ENCODE measurements at regions not wholly inside any gene's neighbourhood (a gene's known extent, or its start where the extent isn't known, plus 50 kb on each side); places are given as distances from the start of the nearest gene placed in this dataset.

DNA sequence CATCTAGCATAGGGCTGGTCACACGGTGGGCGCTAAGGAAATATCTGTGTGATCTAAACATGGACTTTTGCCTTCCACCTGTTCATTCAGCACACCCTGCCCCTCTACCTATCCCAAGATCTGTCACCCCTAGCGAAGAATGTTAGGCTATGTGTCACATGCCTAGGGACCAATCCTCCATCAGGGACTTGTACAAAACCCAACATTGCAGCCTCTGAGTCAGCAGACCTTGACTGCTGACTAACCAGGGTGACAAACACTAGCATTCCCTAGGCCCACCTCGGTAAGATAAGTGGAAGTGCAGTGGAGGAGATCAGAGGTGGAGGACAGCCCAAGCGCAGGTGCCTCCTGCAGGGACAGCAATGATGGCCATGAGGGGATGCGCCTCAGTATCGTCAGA, 99.2 kb downstream of the SOX11 start:
- TF ChIP-seq, protein P1, sequence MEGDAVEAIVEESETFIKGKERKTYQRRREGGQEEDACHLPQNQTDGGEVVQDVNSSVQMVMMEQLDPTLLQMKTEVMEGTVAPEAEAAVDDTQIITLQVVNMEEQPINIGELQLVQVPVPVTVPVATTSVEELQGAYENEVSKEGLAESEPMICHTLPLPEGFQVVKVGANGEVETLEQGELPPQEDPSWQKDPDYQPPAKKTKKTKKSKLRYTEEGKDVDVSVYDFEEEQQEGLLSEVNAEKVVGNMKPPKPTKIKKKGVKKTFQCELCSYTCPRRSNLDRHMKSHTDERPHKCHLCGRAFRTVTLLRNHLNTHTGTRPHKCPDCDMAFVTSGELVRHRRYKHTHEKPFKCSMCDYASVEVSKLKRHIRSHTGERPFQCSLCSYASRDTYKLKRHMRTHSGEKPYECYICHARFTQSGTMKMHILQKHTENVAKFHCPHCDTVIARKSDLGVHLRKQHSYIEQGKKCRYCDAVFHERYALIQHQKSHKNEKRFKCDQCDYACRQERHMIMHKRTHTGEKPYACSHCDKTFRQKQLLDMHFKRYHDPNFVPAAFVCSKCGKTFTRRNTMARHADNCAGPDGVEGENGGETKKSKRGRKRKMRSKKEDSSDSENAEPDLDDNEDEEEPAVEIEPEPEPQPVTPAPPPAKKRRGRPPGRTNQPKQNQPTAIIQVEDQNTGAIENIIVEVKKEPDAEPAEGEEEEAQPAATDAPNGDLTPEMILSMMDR (IDR thresholded peaks at IDR 0.05; ENCODE audit: control extremely low read depth in 1 of 3, insufficient read depth in 1 of 3, low read depth in 1 of 3, low read length in 3 of 3), result no peak
- TF ChIP-seq, protein P2, sequence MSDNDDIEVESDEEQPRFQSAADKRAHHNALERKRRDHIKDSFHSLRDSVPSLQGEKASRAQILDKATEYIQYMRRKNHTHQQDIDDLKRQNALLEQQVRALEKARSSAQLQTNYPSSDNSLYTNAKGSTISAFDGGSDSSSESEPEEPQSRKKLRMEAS (IDR thresholded peaks at IDR 0.05), result no peak
- TF ChIP-seq SP2 (IDR thresholded peaks at IDR 0.05; ENCODE audit: low read length), result no peak
- TF ChIP-seq POLR2A (IDR thresholded peaks at IDR 0.05; ENCODE audit: control extremely low read depth in 1 of 2, low read depth in 2 of 2, low read length in 2 of 2), result no peak
- TF ChIP-seq CEBPB (IDR thresholded peaks at IDR 0.05; ENCODE audit: low read depth, low read length), result no peak
- no peak for TF ChIP-seq SP1 (IDR thresholded peaks at IDR 0.05; ENCODE audit: low read depth, low read length)
- no peak for TF ChIP-seq RXRA (IDR thresholded peaks at IDR 0.05; ENCODE audit: insufficient read depth, low read depth, low read length)
- TF ChIP-seq JUND (IDR thresholded peaks at IDR 0.05; ENCODE audit: low read length), result no peak

Measured in H1 (cell line).